Urinary bladder (tissue), 3 donors: ENCODE measurements at regions not wholly inside any gene's neighbourhood (a gene's known extent, or its start where the extent isn't known, plus 50 kb on each side); places are given as distances from the start of the nearest gene placed in this dataset.

ENCODE experiments used
- DNase-seq: peaks from one replicate; pipeline ENCODE4 v3.0.0-alpha.2; 2015; ENCODE audit errors: extremely low spot score
- H3K27ac ChIP-seq: one replicate; pipeline ENCODE4 v1.5.1; 2013; ENCODE audit warnings: low read depth, mild to moderate bottlenecking, moderate library complexity
- H3K36me3 ChIP-seq: one replicate; pipeline ENCODE4 v1.6.1; 2013; ENCODE audit warnings: mild to moderate bottlenecking, moderate library complexity; ENCODE audit not compliant: insufficient read depth
- H3K4me1 ChIP-seq: one replicate; pipeline ENCODE4 v1.6.1; 2013; ENCODE audit warnings: mild to moderate bottlenecking, moderate library complexity; ENCODE audit not compliant: insufficient read depth
- H3K4me3 ChIP-seq: one replicate; pipeline ENCODE4 v1.5.1; 2013; ENCODE audit warnings: low read depth, low read length
- WGBS: extraction: QIAGEN DNeasy Blood & Tissue Kit; methylation state at CpG from one replicate; pipeline ENCODE4 v1.1.7; 2013; 5-methylcytosine and 5-hydroxymethylcytosine counted together
- donor health status: healthy with polysubstance abuse.
- donor health status: healthy.

- no peak for DNase-seq
- no peaks in the 10 kb centered on the region for H3K4me1 ChIP-seq
- H3K27ac ChIP-seq: no peak overlapping the region
- no peaks in the 10 kb centered on the region for H3K36me3 ChIP-seq
- 79% methylated on average over 1 of the region's 1 CpG for WGBS
- no peak overlapping the region for H3K4me3 ChIP-seq
Measured at GRCh38 chr4:160864253-160864652, 1299.5 kb downstream of the FSTL5 start.

- H3K27ac ChIP-seq: no peak overlapping the region
- no peaks in the 10 kb centered on the region for H3K36me3 ChIP-seq
- no peak overlapping the region for H3K4me3 ChIP-seq
- no peak for DNase-seq
- no peaks in the 10 kb centered on the region for H3K4me1 ChIP-seq
Measured at GRCh38 chr4:160869899-160870298, 1293.9 kb downstream of the FSTL5 start.

- DNase-seq: no peak
- Histone ChIP-seq H3K36me3 (no peaks in the 10 kb centered on the region), H3K27ac (no peak overlapping the region), H3K4me3 (no peak overlapping the region), H3K4me1 (no peaks in the 10 kb centered on the region)
Measured at GRCh38 chr4:160872491-160872890, 1291.3 kb downstream of the FSTL5 start.

DNA sequence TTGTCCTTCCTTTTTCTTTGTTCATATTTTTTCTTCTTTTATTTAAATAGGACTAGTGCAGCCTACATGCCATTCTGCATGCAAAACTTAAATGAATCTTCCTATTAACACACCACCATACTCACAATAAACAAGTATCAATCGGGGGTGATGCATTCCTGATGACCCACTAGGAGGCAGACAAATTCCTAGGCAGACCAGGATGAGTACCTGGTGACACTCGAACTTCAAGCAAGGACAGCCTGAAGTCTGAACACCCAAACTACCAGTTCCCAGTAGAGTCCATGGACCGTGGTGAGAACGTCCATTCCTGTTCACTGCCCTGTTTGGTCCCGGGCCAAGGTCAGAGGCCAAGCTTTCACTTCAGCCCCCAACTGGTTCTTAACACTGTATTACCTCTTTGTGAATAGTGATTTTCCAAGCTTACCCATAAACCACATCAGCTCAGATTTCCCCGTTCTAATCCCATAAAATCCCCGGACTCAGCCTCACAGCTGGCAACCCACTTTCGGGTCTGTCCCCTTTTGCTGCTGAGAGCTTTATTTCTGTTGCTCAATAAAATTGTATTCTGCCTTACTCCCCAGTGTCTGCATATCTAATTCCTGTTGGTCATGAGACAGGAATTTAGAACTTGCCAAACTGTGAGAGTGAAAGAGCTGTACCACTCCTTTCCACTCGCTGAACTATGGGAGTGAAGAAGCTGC, 1286.6 kb downstream of the FSTL5 start:
- Histone ChIP-seq H3K36me3 (no peaks in the 10 kb centered on the region), H3K27ac (no peak overlapping the region), H3K4me3 (no peak overlapping the region), H3K4me1 (no peaks in the 10 kb centered on the region)
- 73% methylated on average over 9 of the region's 9 CpGs for WGBS
- no peak for DNase-seq

GRCh38 chr4:160880180-160880579, 1283.6 kb downstream of the FSTL5 start:
- H3K36me3 ChIP-seq: no peaks in the 10 kb centered on the region
- no peak overlapping the region for H3K27ac ChIP-seq
- 81% methylated on average over 5 of the region's 5 CpGs for WGBS
- DNase-seq: no peak
- H3K4me3 ChIP-seq: no peak overlapping the region
- H3K4me1 ChIP-seq: no peaks in the 10 kb centered on the region

- no peak overlapping the region for H3K27ac ChIP-seq
- 92% methylated on average over 1 of the region's 1 CpG for WGBS
Measured at GRCh38 chr4:160887668-160888067, 1276.1 kb downstream of the FSTL5 start.

GRCh38 chr4:160894128-160894527, 1269.7 kb downstream of the FSTL5 start:
- H3K36me3 ChIP-seq: no peaks in the 10 kb centered on the region
- WGBS: 80% methylated on average over 2 of the region's 2 CpGs
- H3K4me1 ChIP-seq: no peaks in the 10 kb centered on the region
- no peak overlapping the region for H3K27ac ChIP-seq
- no peak for DNase-seq
- no peak overlapping the region for H3K4me3 ChIP-seq

More at GRCh38 chr4:160887668-160888067, 1276.1 kb downstream of the FSTL5 start:
- no peaks in the 10 kb centered on the region for H3K36me3 ChIP-seq
- H3K4me3 ChIP-seq: no peak overlapping the region
- no peak for DNase-seq
- H3K4me1 ChIP-seq: no peaks in the 10 kb centered on the region

- 88% methylated on average over 3 of the region's 3 CpGs for WGBS
- H3K4me1 ChIP-seq: no peaks in the 10 kb centered on the region
- H3K4me3 ChIP-seq: no peak overlapping the region
- H3K27ac ChIP-seq: no peak overlapping the region
- no peaks in the 10 kb centered on the region for H3K36me3 ChIP-seq
- DNase-seq: no peak
Measured at GRCh38 chr4:160894809-160895208, 1269.0 kb downstream of the FSTL5 start.

DNA sequence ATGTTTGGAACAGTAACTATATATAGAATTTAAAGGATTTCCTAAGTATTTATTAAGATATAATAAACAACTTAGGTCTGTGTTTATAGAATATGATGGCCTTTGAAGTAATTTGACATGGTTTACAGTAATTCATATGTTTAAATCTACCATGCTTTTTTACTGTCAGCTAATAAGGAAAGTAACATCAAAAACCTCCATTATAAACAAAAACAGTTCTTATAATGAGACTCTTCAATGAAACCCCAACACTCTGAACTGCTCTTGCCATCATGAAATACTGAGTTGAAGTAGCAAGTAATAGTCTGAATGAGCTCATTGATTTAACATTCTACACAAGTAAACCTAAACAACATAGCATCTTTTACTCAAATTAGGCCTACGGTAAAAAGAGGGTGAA, 1236.5 kb downstream of the FSTL5 start:
- Histone ChIP-seq H3K36me3 (no peaks in the 10 kb centered on the region), H3K4me1 (no peaks in the 10 kb centered on the region), H3K27ac (no peak overlapping the region), H3K4me3 (no peak overlapping the region)
- no peak for DNase-seq
- WGBS: 68% methylated on average over 1 of the region's 1 CpG

DNA sequence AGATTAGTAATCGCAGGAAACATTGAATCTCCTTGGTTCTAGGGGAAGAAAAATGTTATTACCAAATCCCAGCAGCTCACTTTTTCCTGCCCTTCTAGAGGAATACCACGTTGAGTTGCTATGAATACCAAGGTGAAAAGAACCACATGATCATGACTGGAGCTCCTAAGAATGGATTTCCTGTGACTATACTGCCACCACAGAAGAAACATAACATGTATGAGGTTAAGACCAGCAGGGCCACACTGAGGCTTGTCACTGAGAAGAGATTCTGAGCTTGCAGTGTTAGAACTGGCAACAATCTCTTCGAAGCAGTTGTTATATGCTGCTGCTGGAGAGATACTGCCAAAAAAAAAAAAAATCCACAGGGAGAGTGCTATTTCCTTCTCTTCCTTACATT, 1235.3 kb downstream of the FSTL5 start:
- Histone ChIP-seq H3K36me3 (no peaks in the 10 kb centered on the region), H3K27ac (no peak overlapping the region), H3K4me3 (no peak overlapping the region), H3K4me1 (no peaks in the 10 kb centered on the region)
- no peak for DNase-seq
- 66% methylated on average over 3 of the region's 3 CpGs for WGBS

DNA sequence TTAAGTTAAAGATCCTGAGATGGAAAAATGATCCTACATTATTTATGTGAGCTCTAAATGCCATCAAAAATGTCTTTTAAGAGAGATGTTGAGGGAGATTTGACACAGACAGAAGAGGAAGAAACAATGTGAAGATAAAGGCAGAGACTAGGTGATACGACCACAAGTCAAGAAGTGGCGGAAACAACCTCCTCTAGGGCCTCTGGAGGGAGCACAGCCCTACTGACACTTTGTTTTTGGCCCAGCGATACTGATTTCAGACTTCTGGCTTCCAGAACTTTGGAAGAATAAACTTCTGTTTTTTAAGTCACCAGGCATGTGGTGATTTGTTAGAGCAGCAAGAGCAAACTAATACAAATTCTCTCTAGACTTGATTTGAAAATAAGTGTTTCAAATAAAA, 1216.1 kb downstream of the FSTL5 start:
- H3K27ac ChIP-seq: no peak overlapping the region
- no peaks in the 10 kb centered on the region for H3K36me3 ChIP-seq
- no peaks in the 10 kb centered on the region for H3K4me1 ChIP-seq
- no peak for DNase-seq
- WGBS: 76% methylated on average over 3 of the region's 3 CpGs
- H3K4me3 ChIP-seq: no peak overlapping the region

GRCh38 chr4:160956875-160957274, 1206.9 kb downstream of the FSTL5 start:
- Histone ChIP-seq H3K4me3 (no peak overlapping the region), H3K27ac (no peak overlapping the region), H3K36me3 (no peaks in the 10 kb centered on the region), H3K4me1 (no peaks in the 10 kb centered on the region)
- DNase-seq: no peak

GRCh38 chr4:160969925-160970324, 1193.9 kb downstream of the FSTL5 start:
- H3K4me3 ChIP-seq: no peak overlapping the region
- no peaks in the 10 kb centered on the region for H3K4me1 ChIP-seq
- no peaks in the 10 kb centered on the region for H3K36me3 ChIP-seq
- 47% methylated on average over 1 of the region's 1 CpG for WGBS
- H3K27ac ChIP-seq: no peak overlapping the region
- DNase-seq: no peak

DNA sequence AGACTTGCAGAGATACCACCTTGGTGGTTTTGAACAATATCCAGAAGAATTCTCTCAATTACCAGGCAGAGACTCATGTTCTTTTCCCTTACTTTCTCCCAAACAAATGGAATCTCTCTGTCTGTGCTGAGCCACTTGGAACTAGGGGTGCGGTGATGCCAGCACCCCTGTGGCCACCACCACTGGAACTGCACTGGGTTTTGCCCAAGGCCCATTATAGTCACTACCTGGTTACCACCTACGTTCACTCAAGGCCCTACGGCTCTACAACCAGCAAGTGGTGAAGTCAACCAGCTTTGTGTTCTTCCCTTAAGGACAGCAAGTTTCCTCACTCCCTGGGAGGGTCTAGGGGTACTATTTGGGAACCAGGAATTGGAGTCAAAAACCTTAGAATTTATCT, 1183.7 kb downstream of the FSTL5 start:
- Histone ChIP-seq H3K4me1 (no peaks in the 10 kb centered on the region), H3K36me3 (no peaks in the 10 kb centered on the region), H3K27ac (no peak overlapping the region), H3K4me3 (no peak overlapping the region)
- WGBS: 91% methylated on average over 3 of the region's 3 CpGs
- no peak for DNase-seq

DNA sequence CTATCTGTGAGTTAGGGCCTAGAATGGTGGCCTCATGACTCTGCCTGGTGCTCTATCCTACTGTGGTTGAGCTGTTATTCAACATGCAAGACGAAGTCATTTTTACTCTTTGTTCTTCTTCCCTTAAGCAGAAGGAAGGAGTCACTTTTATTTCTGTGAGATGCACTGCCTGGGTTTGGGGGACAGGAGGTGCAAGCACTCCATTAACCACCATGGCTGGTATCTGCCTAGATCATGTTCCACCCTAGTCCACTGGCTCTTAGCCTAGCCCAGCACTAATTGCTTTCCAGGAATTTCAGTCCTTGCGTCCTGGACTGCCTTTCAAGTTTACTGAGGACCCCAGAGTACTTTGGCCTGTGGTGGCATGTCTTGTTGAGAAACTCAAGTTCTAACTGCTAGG, 1182.7 kb downstream of the FSTL5 start:
- Histone ChIP-seq H3K4me1 (no peaks in the 10 kb centered on the region), H3K27ac (no peak overlapping the region), H3K4me3 (no peak overlapping the region), H3K36me3 (no peaks in the 10 kb centered on the region)
- no peak for DNase-seq
- WGBS: 85% methylated on average over 2 of the region's 2 CpGs
